GM13977 (cell line): ENCODE measurements at regions not wholly inside any gene's neighbourhood (a gene's known extent, or its start where the extent isn't known, plus 50 kb on each side); places are given as distances from the start of the nearest gene placed in this dataset.

Experiments used
- DNase-seq: peaks from one replicate; pipeline ENCODE4 v3.0.0; 2012; ENCODE audit warnings: low spot score
- in situ Hi-C: fragments of 300-500 bp; cut with MboI; formaldehyde crosslinking; loops from one replicate; pipeline ENCODE4 v1.12.0; 2022; ENCODE audit warnings: low sequenced_read_pairs, low pct_unique_long_range_greater_than_20kb, mixed read lengths, inconsistent platforms; ENCODE audit not compliant: unreplicated experiment
- TF ChIP-seq, protein P1 (sequence below): IDR thresholded peaks from 2 replicates; pipeline ENCODE4 v1.5.1; 2012; ENCODE audit warnings: mild to moderate bottlenecking, control low read depth; ENCODE audit not compliant: insufficient read depth; ENCODE audit errors: extremely low read depth, missing control alignments

DNA sequence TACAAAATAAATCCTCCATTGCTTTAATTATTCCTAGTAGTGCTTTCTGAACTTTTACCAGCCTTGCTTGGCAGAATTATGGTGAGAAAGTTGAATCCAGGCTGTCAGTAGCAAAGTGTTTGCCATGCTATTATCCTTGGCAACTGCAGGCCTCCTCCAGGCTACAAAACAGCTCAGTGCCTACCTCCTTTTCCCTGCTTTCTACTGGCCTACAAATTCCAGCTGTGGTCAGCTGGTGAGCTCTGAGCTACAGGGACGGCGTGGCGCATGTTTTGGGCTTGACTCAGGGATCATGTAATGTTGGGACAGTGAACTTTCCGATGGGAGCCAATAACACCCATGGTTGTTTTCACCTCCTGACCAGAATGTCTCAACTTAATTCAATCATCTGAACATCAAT is 456.1 kb upstream of the ADAMTS5 start:
- TF ChIP-seq, protein P1, sequence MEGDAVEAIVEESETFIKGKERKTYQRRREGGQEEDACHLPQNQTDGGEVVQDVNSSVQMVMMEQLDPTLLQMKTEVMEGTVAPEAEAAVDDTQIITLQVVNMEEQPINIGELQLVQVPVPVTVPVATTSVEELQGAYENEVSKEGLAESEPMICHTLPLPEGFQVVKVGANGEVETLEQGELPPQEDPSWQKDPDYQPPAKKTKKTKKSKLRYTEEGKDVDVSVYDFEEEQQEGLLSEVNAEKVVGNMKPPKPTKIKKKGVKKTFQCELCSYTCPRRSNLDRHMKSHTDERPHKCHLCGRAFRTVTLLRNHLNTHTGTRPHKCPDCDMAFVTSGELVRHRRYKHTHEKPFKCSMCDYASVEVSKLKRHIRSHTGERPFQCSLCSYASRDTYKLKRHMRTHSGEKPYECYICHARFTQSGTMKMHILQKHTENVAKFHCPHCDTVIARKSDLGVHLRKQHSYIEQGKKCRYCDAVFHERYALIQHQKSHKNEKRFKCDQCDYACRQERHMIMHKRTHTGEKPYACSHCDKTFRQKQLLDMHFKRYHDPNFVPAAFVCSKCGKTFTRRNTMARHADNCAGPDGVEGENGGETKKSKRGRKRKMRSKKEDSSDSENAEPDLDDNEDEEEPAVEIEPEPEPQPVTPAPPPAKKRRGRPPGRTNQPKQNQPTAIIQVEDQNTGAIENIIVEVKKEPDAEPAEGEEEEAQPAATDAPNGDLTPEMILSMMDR: no peak
- in situ Hi-C loops: no loop called here
- no peak for DNase-seq

DNA sequence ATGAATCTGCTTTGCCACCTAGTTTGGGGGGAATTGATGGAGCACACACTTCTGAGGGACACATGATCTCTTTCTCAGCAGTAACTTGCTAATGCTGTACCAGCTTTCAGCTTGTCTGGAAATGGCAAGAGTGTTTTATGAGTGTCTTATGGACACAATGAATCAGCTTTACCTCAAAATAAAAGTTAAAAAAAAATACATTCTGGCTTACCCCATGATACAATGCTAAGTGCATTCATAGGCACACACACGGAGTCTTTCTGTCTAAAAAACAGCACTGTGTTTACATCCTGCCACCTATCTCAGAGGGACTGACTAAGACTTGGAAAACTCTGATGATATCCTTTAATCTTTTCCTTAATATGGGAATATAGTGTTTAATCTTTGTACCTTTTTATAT is 455.5 kb upstream of the ADAMTS5 start:
- in situ Hi-C loops: no loop called here
- TF ChIP-seq, protein P1: no peak
- no peak for DNase-seq

DNA sequence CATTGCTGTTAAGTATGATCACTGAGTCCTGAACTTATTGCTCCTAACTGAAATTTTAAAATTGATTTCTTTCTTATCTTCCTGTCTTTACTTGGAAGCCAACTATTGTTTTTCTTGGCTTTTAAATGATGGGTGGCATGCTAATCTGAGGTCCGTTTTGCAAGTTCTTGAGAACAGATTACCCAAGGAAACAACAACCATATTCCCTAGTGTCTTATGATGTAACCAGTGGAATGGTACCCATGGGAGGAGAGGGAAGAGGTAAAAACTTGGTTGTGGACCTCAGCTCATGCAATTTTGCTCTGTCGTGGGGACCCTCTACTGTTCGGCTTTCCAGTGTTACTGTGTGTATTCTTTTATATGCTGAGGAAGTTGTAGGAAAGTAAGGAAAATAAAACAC is 454.8 kb upstream of the ADAMTS5 start:
- TF ChIP-seq, protein P1: no peak
- in situ Hi-C loops: no loop called here
- DNase-seq: no peak

DNA sequence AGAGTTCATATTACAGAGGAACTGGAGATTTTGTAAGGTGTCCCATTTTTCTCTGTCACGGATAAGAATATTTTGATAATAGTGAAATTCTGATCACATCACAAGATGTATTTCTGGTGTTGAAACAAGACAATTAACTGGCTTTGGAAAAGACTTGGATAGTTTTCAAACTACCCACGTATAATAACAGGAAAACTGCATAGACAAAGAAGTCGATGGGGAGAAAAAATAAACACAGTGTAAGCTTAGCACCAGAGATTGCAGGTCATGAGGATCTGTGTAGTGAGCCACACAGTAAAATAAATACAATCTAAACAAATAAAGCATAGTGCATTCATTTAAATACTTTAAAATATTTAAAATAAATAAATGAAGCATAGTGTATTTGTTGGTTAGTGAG is 452.3 kb upstream of the ADAMTS5 start:
- DNase-seq: no peak
- TF ChIP-seq, protein P1: no peak
- in situ Hi-C loops: no loop called here

DNA sequence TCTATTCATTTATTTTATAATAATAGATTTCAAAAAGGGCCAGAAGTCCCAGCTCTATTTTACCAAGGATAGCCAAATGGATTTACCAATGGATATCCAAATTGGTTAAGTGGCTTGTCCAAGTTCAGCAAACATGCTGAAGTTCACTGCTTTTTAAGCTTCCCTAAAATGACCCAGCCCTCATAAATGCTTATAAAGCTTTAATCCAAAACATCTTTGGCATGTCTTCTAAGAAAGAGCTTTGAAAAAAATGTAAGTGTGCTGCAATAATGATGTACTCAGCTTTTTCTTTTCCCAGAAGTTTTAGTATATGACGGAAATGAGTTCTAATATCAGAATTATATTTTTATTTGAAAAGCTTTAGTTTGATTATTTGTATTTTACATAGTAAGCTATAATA is 451.5 kb upstream of the ADAMTS5 start:
- in situ Hi-C loops: no loop called here
- DNase-seq: no peak
- TF ChIP-seq, protein P1: no peak

DNA sequence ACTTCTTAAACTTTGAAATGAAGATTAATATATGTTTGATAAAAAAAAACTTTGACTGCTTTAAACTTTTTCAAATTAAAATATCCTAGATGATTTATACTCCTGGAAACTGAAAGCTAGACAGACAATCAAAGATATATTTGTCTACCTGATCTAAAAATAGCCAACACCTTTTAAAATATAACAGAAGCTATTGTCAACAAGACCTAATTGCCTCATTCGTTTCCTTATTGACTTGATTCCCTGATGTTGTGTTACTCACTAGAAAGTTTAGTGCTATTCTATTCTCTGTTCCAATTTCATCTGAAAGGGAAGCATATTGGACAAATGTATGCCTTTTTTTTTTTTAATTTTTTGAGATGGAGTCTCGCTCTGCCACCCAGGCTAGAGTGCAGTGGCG is 445.6 kb upstream of the ADAMTS5 start:
- DNase-seq: no peak
- TF ChIP-seq, protein P1: no peak
- in situ Hi-C loops: no loop called here

DNA sequence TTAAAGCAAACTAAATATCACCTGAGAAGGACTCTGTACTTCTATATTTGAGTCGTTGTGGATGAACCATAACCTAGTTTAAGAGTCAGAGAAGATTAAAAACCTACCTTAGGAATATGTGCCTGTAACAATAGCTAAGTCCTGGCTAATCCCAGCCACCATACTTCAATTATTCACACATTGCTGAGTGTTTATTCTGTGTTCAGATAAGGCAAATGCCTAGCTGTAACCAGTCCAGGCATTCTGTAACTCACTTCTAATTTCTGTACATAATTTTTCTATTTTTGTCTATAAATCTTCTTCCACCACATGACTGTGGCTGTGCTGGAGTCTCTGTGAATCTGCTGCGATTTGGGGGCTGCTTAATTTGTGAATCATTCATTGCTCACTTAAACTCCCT is 441.9 kb upstream of the ADAMTS5 start:
- in situ Hi-C loops: no loop called here
- DNase-seq: no peak
- TF ChIP-seq, protein P1: no peak
